Vagina (tissue), 2 donors: ENCODE measurements at regions not wholly inside any gene's neighbourhood (a gene's known extent, or its start where the extent isn't known, plus 50 kb on each side); places are given as distances from the start of the nearest gene placed in this dataset.

ENCODE experiments used
- POLR2AphosphoS5 ChIP-seq, 2 donors: sonication (generic); formaldehyde crosslinking; IDR thresholded peaks; one replicate each; pipeline ENCODE4 v1.9.0; 2017; ENCODE audit warnings: antibody characterized with exemption in 2 of 2, mild to moderate bottlenecking in 2 of 2, low read depth in 1 of 2; ENCODE audit not compliant: insufficient read depth in 1 of 2
- TF ChIP-seq, protein P1 (sequence below), 3 experiments: fragments of 450-650 bp in 2 of 3; fragments of 200-600 bp in 1 of 3; sonication (generic) in 1 of 3; IDR thresholded peaks; one replicate each; pipeline ENCODE4 v1.5.1; 2017 to 2019; ENCODE audit warnings: antibody characterized with exemption in 3 of 3, mild to moderate bottlenecking in 2 of 3, moderate library complexity in 2 of 3

DNA sequence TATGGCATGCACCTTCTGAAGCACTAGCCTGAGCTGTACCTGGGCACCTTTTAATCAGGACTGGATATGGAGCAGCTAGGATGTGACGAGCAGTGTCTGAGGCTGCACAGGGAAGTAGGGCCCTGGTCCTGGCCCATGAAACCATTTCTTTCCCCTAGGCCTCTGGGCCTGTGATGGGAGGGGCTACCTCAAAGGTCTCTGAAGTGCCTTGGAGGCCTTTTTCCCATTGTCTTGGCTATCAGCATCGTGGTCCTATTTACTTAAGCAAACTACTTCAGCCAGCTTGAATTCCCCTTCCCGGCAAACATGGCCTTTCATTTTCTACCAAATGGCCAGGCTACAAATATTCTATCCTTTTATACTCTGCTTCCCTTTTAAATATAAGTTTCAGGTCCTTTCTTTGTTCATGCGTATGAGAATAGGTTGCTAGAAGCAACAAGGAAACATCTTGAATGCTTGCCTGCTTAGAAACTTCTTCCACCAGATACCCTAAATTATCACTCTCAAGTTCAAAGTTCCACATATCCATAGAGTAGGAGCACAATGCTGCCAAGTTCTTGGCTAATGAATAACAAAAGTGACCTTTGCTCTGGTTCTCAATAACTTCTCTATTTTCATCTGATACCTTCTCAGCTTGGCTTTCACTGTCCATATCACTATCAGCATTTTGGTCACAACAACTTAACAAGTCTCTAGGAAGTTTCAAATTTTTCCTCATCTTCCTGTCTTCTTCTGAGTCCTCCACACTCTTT lies 673.1 kb downstream of the HTR1B start:
- TF ChIP-seq, protein P1, sequence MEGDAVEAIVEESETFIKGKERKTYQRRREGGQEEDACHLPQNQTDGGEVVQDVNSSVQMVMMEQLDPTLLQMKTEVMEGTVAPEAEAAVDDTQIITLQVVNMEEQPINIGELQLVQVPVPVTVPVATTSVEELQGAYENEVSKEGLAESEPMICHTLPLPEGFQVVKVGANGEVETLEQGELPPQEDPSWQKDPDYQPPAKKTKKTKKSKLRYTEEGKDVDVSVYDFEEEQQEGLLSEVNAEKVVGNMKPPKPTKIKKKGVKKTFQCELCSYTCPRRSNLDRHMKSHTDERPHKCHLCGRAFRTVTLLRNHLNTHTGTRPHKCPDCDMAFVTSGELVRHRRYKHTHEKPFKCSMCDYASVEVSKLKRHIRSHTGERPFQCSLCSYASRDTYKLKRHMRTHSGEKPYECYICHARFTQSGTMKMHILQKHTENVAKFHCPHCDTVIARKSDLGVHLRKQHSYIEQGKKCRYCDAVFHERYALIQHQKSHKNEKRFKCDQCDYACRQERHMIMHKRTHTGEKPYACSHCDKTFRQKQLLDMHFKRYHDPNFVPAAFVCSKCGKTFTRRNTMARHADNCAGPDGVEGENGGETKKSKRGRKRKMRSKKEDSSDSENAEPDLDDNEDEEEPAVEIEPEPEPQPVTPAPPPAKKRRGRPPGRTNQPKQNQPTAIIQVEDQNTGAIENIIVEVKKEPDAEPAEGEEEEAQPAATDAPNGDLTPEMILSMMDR (IDR thresholded peaks at IDR 0.05) = no peak
- TF ChIP-seq POLR2AphosphoS5 (IDR thresholded peaks at IDR 0.05; ENCODE audit: insufficient read depth in 1 of 2, low read depth in 1 of 2) = no peak
